Liver (tissue), 3 donors: ENCODE measurements at regions not wholly inside any gene's neighbourhood (a gene's known extent, or its start where the extent isn't known, plus 50 kb on each side); places are given as distances from the start of the nearest gene placed in this dataset.

Experiments used
- CTCF ChIP-seq: fragments of 150-350 bp; IDR thresholded peaks from 2 replicates; pipeline ENCODE4 v1.5.1; 2017; ENCODE audit warnings: improper control_type of control experiment, low read depth, low read length; ENCODE audit not compliant: missing input control
- EGR1 ChIP-seq, 2 donors: IDR thresholded peaks; 2 replicates each; pipeline ENCODE4 v1.6.1; 2016 to 2018; ENCODE audit warnings: antibody characterized with exemption in 2 of 2, low read depth in 2 of 2
- FOXA1 ChIP-seq: IDR thresholded peaks from 2 replicates; pipeline ENCODE4 v1.6.1; 2016; ENCODE audit warnings: antibody characterized with exemption
- FOXA2 ChIP-seq: IDR thresholded peaks from 2 replicates; pipeline ENCODE4 v1.6.1; 2016; ENCODE audit warnings: antibody characterized with exemption
- RAD21 ChIP-seq, 2 donors: IDR thresholded peaks; 2 replicates each; pipeline ENCODE4 v1.6.1; 2016; ENCODE audit warnings: antibody characterized with exemption in 2 of 2, mild to moderate bottlenecking in 2 of 2
- SP1 ChIP-seq: IDR thresholded peaks from 2 replicates; pipeline ENCODE4 v1.6.1; 2018; ENCODE audit warnings: antibody characterized with exemption, mild to moderate bottlenecking
- TF ChIP-seq, protein P1 (sequence below): IDR thresholded peaks from 2 replicates; pipeline ENCODE4 v1.6.1; 2016; ENCODE audit warnings: antibody characterized with exemption, mild to moderate bottlenecking
- donor health status: healthy.
- donor health status: healthy.

DNA sequence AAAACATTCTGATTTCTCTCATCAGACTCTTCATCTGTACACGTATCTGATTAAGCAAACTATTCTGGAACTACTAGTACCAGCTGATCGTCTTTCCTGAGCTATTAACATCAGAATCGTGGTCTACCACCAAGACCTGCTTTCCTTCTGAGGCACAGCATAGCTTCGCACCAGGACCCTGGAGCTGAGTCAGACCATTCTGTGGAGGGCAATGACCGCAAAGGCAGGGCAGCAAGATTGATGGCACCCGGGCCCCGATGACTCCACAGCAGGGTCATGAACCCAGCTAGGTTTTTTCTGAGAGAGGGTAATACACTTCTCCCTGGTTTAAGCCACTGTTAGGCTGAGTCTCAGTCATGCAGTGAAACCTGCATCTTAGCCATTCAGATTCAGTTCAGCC lies 158.7 kb upstream of the GPR12 start:
- no peak for TF ChIP-seq CTCF
- TF ChIP-seq FOXA1: no peak
- no peak for TF ChIP-seq RAD21 (IDR thresholded peaks at IDR 0.05)
- no peak for TF ChIP-seq SP1
- no peak for TF ChIP-seq FOXA2
- TF ChIP-seq EGR1 (IDR thresholded peaks at IDR 0.05; ENCODE audit: low read depth in 2 of 2): no peak
- TF ChIP-seq, protein P1, sequence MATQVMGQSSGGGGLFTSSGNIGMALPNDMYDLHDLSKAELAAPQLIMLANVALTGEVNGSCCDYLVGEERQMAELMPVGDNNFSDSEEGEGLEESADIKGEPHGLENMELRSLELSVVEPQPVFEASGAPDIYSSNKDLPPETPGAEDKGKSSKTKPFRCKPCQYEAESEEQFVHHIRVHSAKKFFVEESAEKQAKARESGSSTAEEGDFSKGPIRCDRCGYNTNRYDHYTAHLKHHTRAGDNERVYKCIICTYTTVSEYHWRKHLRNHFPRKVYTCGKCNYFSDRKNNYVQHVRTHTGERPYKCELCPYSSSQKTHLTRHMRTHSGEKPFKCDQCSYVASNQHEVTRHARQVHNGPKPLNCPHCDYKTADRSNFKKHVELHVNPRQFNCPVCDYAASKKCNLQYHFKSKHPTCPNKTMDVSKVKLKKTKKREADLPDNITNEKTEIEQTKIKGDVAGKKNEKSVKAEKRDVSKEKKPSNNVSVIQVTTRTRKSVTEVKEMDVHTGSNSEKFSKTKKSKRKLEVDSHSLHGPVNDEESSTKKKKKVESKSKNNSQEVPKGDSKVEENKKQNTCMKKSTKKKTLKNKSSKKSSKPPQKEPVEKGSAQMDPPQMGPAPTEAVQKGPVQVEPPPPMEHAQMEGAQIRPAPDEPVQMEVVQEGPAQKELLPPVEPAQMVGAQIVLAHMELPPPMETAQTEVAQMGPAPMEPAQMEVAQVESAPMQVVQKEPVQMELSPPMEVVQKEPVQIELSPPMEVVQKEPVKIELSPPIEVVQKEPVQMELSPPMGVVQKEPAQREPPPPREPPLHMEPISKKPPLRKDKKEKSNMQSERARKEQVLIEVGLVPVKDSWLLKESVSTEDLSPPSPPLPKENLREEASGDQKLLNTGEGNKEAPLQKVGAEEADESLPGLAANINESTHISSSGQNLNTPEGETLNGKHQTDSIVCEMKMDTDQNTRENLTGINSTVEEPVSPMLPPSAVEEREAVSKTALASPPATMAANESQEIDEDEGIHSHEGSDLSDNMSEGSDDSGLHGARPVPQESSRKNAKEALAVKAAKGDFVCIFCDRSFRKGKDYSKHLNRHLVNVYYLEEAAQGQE: no peak
